Hindlimb muscle (tissue), 1 donor: ENCODE measurements at regions not wholly inside any gene's neighbourhood (a gene's known extent, or its start where the extent isn't known, plus 50 kb on each side); places are given as distances from the start of the nearest gene placed in this dataset.

Experiments used
- DNase-seq: peaks from one replicate; pipeline ENCODE4 v3.0.0-alpha.2; 2013

GRCh38 chr2:128556633-128557032 is 238.0 kb upstream of the HS6ST1 start:
- no peak for DNase-seq

GRCh38 chr2:128557069-128557468 is 238.4 kb upstream of the HS6ST1 start:
- no peak for DNase-seq

GRCh38 chr2:128557831-128558241 is 239.2 kb upstream of the HS6ST1 start:
- DNase-seq = no peak

- no peak for DNase-seq
Measured at GRCh38 chr2:128558441-128558840, 239.8 kb upstream of the HS6ST1 start.

GRCh38 chr2:128558895-128559532 is 240.3 kb upstream of the HS6ST1 start:
- no peak for DNase-seq

- DNase-seq = no peak
Measured at GRCh38 chr2:128559533-128560515, 241.2 kb upstream of the HS6ST1 start.

GRCh38 chr2:128560718-128561117 is 242.1 kb upstream of the HS6ST1 start:
- no peak for DNase-seq

- DNase-seq = no peak
Measured at GRCh38 chr2:128562471-128563347, 244.0 kb upstream of the HS6ST1 start.

- peak; percentile 85 for DNase-seq
Measured at GRCh38 chr2:128563348-128563687, 244.7 kb upstream of the HS6ST1 start.

GRCh38 chr2:128564131-128564530 is 245.5 kb upstream of the HS6ST1 start:
- DNase-seq = no peak

GRCh38 chr2:128564551-128564950 is 245.9 kb upstream of the HS6ST1 start:
- DNase-seq = no peak

- no peak for DNase-seq
Measured at GRCh38 chr2:128565441-128565840, 246.8 kb upstream of the HS6ST1 start.

- DNase-seq = no peak
Measured at GRCh38 chr2:128566671-128567070, 248.0 kb upstream of the HS6ST1 start.

- no peak for DNase-seq
Measured at GRCh38 chr2:128568106-128568505, 249.4 kb upstream of the HS6ST1 start.

GRCh38 chr2:128573116-128573515 is 254.4 kb upstream of the HS6ST1 start:
- no peak for DNase-seq

- no peak for DNase-seq
Measured at GRCh38 chr2:128573531-128573930, 254.9 kb upstream of the HS6ST1 start.

- DNase-seq = no peak
Measured at GRCh38 chr2:128577141-128577930, 258.7 kb upstream of the HS6ST1 start.

- no peak for DNase-seq
Measured at GRCh38 chr2:128578406-128579390, 260.0 kb upstream of the HS6ST1 start.

GRCh38 chr2:128579825-128580224 is 261.2 kb upstream of the HS6ST1 start:
- DNase-seq = no peak

GRCh38 chr2:128580988-128581848 is 262.6 kb upstream of the HS6ST1 start:
- no peak for DNase-seq
